ENCODE measurements at regions not wholly inside any gene's neighbourhood (a gene's known extent, or its start where the extent isn't known, plus 50 kb on each side); places are given as distances from the start of the nearest gene placed in this dataset.
"Not testable (repeated sequence)": the region's sequence is repeated elsewhere in the genome, so short reads cannot be mapped to it uniquely, and the experiment has no call there.

DNA sequence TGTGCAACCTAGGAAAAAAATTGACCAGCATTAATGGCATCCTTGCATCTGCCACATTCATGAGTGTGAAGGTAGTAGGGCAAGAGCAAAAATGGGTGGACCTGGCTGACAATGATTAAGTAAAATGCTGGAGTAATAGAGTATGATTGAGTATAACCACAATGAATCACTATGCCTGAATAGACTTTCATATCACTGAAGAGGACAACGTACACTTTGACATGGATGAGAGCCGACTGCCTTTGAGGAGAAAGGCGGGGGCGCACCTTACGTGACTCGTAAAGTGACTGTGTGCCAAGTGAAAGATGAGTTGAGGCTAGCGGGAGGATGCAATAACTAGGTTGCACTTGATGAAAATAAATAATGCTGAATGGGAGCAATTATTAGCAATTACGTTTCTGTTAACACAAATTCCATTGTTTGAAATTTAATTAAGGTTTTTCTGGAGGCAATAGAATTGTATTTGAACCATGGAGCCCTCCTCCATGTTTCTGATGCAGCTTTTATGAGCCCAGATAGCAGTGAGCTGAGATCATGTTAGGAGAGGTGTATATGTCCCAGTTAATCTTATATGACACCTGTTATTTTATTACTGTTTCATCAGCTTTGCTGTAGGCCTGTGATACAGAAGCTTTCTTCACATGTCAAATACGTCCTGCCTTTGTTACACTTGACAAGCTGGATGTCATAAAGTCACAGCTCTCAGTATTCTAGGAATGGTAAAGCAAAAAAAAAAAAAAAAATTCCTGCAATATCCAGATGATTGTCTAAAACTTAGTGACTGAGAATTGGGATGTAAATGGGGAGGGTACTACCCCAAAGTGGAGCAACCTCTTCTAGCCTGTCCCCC, 596.5 kb downstream of the NXPH1 start:
- Histone ChIP-seq H3K36me3 (no peaks in the 10 kb centered on the region), H3K27ac (no peak overlapping the region), H3K4me3 (no peak overlapping the region), H3K9me3 (no peaks in the 10 kb centered on the region), H3K4me1 (no peaks in the 10 kb centered on the region), H3K27me3 (no peaks in the 10 kb centered on the region)
- TF ChIP-seq CTCF (IDR thresholded peaks at IDR 0.05): no peak
- no peak for TF ChIP-seq POLR2AphosphoS5 (IDR thresholded peaks at IDR 0.05)
- TF ChIP-seq POLR2A (IDR thresholded peaks at IDR 0.05): no peak
- DNase-seq (ENCODE audit: low spot score in 2 of 2): no peak
- intact Hi-C loops (cut with DNase I; ENCODE audit: low total_unique reads): no loop called here

DNA sequence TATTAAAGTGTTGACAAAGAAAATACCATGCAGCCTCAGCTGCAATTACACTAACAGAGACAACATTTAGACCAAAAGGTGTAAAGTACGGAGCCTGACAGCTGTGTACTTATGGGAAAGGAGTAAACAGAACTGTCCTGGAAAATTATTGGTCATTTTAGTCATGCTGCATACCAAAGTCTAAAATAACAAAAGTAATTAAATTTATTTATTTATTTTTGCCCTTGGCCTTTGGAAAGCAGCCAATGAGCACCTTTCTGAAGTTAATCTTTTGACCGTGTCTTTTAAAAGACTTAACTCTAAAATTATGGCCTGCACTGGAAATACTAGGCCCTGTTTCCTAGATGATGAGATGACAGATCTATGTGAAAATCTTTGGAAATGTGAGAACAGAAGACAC, 597.6 kb downstream of the NXPH1 start:
- Histone ChIP-seq H3K36me3 (no peaks in the 10 kb centered on the region), H3K9me3 (no peaks in the 10 kb centered on the region), H3K4me1 (no peaks in the 10 kb centered on the region), H3K27me3 (no peaks in the 10 kb centered on the region), H3K4me3 (no peak overlapping the region), H3K27ac (no peak overlapping the region)
- DNase-seq (ENCODE audit: low spot score in 2 of 2): no peak
- intact Hi-C loops (cut with DNase I; ENCODE audit: low total_unique reads): no loop called here
- TF ChIP-seq POLR2A (IDR thresholded peaks at IDR 0.05): no peak
- TF ChIP-seq POLR2AphosphoS5 (IDR thresholded peaks at IDR 0.05): no peak
- TF ChIP-seq CTCF (IDR thresholded peaks at IDR 0.05): no peak

DNA sequence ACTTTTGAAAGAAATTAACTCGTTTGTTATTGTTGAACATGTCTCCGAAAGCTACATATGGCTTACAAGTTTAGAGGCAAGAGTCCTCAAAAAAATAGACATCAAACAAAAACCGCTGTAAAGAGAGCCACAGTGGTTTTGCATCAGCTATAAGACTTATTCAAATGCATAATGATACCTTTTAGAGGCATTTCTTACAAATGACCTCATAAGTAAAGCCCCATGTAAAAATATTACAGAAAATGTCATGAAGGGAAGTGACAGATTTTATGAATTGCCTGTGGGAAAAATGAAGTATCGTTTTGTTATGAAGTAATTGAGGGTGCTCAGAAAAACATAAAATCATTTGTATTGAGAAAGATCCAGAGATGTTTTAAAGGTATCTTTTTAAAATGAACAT, 598.0 kb downstream of the NXPH1 start:
- Histone ChIP-seq H3K4me3 (no peak overlapping the region), H3K36me3 (no peaks in the 10 kb centered on the region), H3K9me3 (no peaks in the 10 kb centered on the region), H3K27me3 (no peaks in the 10 kb centered on the region), H3K4me1 (no peaks in the 10 kb centered on the region), H3K27ac (no peak overlapping the region)
- intact Hi-C loops (cut with DNase I; ENCODE audit: low total_unique reads): no loop called here
- no peak for DNase-seq (ENCODE audit: low spot score in 2 of 2)
- no peak for TF ChIP-seq POLR2A (IDR thresholded peaks at IDR 0.05)

DNA sequence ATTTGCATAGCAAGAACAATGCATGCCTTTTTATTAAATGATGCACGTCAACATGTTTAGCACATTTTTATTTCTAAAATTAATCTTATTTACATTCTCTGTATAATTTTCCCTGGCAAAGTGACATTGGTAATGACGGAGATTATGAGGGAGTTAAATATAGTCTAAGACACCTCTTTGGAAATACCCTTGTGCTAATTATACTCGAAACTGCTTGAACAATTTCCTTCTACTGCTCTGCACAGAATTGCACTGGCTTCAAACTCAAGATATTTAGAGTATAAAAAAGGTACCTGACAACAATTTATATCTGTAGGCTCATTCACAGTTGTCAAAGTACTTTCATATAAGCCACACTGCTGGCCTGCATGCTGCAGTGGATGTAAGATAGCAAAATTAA, 602.7 kb downstream of the NXPH1 start:
- Histone ChIP-seq H3K4me3 (no peak overlapping the region), H3K27ac (no peak overlapping the region), H3K4me1 (no peaks in the 10 kb centered on the region), H3K27me3 (no peaks in the 10 kb centered on the region), H3K9me3 (no peaks in the 10 kb centered on the region), H3K36me3 (no peaks in the 10 kb centered on the region)
- intact Hi-C loops (cut with DNase I; ENCODE audit: low total_unique reads): no loop called here
- no peak for DNase-seq (ENCODE audit: low spot score in 2 of 2)
- TF ChIP-seq POLR2AphosphoS5 (IDR thresholded peaks at IDR 0.05) (no peak), CTCF (IDR thresholded peaks at IDR 0.05) (no peak), POLR2A (IDR thresholded peaks at IDR 0.05) (no peak)

- H3K4me1 ChIP-seq: no peaks in the 10 kb centered on the region
- intact Hi-C loops (cut with DNase I; ENCODE audit: low total_unique reads): no loop called here
- no peaks in the 10 kb centered on the region for H3K36me3 ChIP-seq
- H3K4me3 ChIP-seq: no peak overlapping the region
- DNase-seq (ENCODE audit: low spot score in 2 of 2): no peak
- no peak for TF ChIP-seq CTCF (IDR thresholded peaks at IDR 0.05)
- TF ChIP-seq POLR2AphosphoS5 (IDR thresholded peaks at IDR 0.05): no peak
- no peak for TF ChIP-seq POLR2A (IDR thresholded peaks at IDR 0.05)
- H3K9me3 ChIP-seq: peaks cover 0 to 5% of the 10 kb centered on the region in 2 donors
- H3K27me3 ChIP-seq: no peaks in the 10 kb centered on the region
- H3K27ac ChIP-seq: no peak overlapping the region
These were observed 637.9 kb downstream of the NXPH1 start for GRCh38 chr7:9071160-9071762.

GRCh38 chr7:9075774-9076173, 642.4 kb downstream of the NXPH1 start:
- H3K4me1 ChIP-seq; intact Hi-C loops (cut with DNase I; ENCODE audit: low total_unique reads); H3K27me3 ChIP-seq; H3K27ac ChIP-seq; H3K36me3 ChIP-seq; H3K4me3 ChIP-seq; DNase-seq (ENCODE audit: low spot score in 2 of 2); H3K9me3 ChIP-seq: not testable (repeated sequence)
